ENCODE measurements at regions not wholly inside any gene's neighbourhood (a gene's known extent, or its start where the extent isn't known, plus 50 kb on each side); places are given as distances from the start of the nearest gene placed in this dataset.
"Not testable (repeated sequence)": the region's sequence is repeated elsewhere in the genome, so short reads cannot be mapped to it uniquely, and the experiment has no call there.

GRCh38 chr22:23437779-23438178 is 142.3 kb downstream of the IGLL1 start:
- DNase-seq (ENCODE audit: low spot score) = no peak

DNA sequence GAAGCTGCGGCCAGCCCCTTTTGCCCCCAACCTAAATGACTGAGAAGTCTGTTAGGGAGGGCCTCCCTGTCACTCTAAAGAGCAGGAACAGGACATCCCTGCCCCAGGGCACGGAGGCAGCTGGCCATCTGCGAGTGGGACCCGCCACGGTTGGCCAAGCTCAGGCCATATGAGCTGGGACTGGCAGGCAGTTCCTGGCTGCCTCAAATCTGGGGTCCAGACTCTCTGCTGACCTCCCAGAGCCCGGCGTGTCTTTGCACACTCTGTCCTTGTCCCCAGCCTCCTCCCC is 143.0 kb downstream of the IGLL1 start:
- not testable (repeated sequence) for DNase-seq (ENCODE audit: low spot score)

GRCh38 chr22:23436354-23437106 is 143.6 kb downstream of the IGLL1 start:
- DNase-seq (ENCODE audit: low spot score) = not testable (repeated sequence)

DNA sequence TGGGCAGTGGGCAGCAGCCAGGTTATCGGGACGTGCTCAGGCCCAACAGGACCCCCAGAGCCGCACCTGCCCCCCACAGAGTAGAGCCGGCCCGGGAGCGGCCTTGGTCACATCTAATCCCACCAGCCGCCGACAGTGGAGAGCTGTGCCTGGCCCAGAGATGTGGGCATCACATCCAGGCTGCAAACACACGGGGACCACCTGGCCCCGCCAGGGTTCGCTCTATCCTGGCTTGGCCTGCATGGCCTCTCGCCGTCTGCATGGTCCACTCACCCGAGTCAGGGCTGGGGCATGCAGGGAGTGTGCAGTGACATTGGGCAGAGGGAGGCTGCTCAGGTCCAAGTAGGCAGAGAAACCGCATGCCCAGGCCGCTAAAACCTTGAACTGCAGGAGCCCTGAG is 144.9 kb downstream of the IGLL1 start:
- not testable (repeated sequence) for DNase-seq (ENCODE audit: low spot score)

DNA sequence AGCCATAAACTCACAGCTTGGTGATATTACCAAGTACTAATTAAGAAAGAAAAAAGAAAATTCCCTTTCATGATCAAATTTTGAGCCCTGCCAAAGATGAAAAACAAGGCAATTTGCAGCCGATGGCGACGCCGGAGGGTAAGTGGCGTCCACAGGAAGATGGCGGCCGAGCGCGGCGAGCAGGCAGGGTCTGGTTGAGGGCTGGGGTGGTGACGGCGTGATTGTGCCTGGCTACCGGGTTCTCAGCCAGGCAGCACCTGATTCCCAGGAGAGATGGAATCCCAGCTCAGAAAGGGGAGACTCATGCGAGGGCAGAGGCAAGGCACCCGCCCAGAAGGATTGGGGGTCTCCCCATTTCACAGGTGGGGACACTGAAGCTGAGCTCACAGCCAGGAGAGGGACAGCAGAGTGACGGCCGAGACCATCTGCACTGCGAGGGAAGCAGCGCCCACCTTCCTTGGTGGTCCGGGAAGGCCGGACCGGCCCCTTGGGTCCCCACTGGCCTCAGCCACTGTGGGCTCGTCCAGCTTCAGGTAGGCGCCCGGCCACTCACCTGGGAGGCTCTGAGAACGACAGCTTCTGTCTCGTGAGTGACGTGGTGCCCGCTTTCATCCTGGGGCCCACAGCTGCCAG is 145.8 kb downstream of the IGLL1 start:
- not testable (repeated sequence) for DNase-seq (ENCODE audit: low spot score)

GRCh38 chr22:23433127-23434005 is 146.7 kb downstream of the IGLL1 start:
- peak; percentile 38 for DNase-seq (ENCODE audit: low spot score)

DNA sequence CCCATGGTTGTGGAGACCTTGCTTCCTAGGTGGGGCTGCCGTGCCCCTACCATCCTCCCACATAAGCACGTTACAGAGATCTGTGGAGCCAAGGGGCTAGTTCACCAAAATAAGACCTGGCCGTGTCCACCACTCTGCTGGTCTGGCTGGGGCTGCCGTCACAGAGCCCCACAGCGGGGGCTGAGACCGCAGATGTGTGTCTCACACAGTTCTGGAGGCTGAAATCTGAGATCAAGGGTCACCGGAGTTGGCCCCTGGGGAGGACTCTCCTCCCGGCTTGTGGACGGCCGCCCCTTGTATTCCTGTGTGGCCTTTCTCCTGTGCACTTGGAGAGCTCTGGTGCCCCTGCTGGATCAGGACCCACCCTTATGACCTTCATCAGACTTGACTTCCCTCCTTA is 147.4 kb downstream of the IGLL1 start:
- not testable (repeated sequence) for DNase-seq (ENCODE audit: low spot score)

DNA sequence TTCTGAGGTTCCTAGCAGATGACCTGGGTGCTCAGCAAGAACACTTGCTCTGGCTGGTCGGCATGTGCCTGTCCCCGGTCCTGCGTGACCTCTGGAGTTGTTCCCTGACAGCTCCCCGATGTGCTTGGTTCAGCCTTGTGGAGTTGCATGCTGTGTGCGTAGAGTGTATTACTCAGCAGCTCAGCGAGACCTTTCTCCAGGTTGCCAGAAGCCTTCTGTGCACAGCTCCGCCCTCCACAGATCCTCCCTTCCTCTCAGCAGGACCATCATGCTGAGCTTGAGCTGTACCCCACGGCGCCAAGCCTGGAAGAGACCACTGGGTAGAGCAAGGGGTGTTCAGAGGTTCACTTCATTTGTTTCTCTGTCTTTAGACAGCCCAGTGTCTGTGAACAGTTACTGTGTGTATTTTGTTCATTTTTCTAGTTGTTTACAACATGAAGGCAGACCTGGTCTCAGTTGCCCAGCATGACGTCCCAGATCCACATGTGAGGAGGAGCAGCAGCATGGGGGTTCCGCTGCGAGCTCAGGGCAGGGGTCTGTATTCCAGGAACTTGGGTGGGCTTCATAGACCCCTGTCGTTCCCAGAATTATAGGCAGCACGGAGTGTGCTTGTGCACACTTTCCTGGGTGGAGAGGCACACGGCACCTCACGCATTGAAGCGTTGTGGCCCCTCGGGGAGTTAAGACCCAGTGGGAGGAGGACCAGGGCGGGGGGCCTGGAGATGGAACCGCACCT is 148.6 kb downstream of the IGLL1 start:
- DNase-seq (ENCODE audit: low spot score) = peak; percentile 17

DNA sequence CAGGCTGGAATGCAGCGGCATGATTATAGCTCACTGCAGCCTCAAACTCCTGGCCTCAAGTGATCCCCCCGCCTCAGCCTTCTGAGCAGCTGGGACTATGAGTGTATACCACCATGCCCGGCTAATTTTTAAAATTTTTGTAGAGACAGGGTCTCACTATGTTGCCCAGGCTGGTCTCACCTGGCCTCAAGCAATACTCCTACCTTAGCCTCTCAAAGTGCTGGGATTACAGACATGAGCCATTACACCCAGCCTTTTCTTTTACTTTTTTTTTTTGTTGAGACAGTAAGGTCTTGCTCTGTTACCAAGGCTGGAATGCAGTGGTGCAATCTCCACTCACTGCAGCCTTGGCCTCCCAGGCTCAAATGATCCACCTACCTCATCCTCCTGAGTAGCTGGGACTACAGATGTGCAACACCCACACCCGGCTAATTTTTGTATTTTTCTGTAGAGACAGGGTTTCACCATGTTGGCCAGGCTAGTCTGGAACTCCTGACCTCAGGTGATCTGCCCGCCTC is 155.5 kb downstream of the IGLL1 start:
- DNase-seq (ENCODE audit: low spot score) = not testable (repeated sequence)

DNA sequence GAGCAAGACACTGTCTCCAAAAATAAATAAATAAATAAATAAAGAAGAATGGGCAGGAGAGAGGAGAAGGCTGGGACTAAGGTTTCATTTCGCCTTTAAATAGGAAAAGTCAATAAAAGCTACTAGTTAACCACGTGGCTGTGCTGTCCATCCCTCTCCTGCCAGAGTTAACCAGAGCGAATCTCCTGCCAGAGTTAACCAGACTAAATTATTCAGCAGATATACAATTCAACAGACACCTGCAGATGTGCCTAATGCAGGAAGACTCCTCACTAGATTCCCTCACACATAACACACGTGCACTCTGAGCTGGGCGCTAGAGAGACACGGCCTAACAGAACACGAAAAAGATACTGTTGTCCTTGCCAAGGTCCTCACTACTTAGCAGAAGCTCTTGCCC is 156.1 kb downstream of the IGLL1 start:
- DNase-seq (ENCODE audit: low spot score) = no peak

DNA sequence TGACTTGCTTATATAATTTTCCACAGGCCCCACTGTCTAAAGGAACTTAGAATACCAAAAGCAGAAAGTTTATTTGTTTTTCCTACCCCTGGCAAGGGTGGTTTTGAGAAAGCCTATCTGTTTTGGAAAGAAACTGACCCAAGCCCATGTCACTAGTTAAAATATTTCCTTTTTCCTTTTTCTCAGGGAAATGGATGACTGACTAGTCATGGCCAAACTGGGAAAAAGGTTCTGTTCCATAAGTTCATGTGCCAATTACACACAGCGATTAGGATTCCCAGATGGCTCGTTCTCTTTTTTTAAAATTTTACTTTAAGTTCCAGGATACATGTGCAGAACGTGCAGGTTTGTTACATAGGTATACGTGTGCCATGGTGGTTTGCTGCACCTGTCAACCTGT is 157.8 kb downstream of the IGLL1 start:
- DNase-seq (ENCODE audit: low spot score) = not testable (repeated sequence)

- DNase-seq (ENCODE audit: low spot score) = not testable (repeated sequence)
Measured at GRCh38 chr22:23421300-23421699, 158.8 kb downstream of the IGLL1 start.

GRCh38 chr22:23419931-23420330 is 160.2 kb downstream of the IGLL1 start:
- no peak for DNase-seq (ENCODE audit: low spot score)

- no peak for DNase-seq (ENCODE audit: low spot score)
Measured at GRCh38 chr22:23419171-23419570, 160.9 kb downstream of the IGLL1 start.

- DNase-seq (ENCODE audit: low spot score) = peak; percentile 23
Measured at GRCh38 chr22:23418159-23418788, 161.8 kb downstream of the IGLL1 start.

DNA sequence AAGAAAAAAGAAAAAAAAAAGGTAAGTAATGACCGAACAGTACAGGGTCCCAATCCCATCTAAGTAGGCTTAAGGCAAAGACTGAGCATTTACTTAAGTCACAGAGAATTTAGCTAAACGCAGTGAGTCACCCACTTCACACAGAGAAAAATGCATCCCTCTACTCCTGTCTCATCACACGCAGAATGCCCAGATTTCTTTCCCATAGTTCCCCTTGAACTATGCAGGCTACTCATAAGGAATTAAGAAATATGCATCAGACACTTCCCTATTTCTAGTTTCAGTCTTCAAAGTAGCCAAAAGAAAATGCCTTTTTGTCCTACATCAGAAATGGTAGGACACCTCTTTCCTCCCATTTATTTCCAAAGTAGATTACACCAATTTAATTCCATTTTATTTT is 162.8 kb downstream of the IGLL1 start:
- peak; percentile 79 for DNase-seq (ENCODE audit: low spot score)

DNA sequence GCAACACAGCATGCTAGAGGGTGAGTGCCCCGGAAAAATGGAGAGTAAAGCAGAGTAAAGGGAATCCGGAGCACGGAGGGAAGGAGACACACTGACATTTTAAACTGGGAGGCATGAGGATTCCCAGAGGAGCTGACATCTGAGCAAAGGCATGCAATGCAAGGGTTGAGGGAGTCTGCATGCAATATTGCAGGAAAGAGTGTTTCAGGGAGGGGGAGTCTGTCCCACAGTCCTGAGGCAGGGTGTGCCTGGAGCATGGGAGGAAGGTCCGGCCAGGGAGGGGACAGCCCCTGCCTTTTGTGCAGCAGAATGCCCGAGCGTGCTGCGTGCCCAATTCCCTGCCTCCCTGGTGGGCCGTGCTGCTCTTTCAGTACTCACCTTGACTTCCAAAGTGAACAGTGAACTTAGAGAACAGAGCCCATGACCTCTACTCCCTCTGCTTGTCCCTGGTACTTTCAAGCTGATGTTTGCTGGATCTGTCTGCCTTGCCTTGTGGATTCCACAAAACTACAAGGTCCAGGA is 163.9 kb downstream of the IGLL1 start:
- not testable (repeated sequence) for DNase-seq (ENCODE audit: low spot score)

GRCh38 chr22:23415490-23415851 is 164.6 kb downstream of the IGLL1 start:
- no peak for DNase-seq (ENCODE audit: low spot score)

DNA sequence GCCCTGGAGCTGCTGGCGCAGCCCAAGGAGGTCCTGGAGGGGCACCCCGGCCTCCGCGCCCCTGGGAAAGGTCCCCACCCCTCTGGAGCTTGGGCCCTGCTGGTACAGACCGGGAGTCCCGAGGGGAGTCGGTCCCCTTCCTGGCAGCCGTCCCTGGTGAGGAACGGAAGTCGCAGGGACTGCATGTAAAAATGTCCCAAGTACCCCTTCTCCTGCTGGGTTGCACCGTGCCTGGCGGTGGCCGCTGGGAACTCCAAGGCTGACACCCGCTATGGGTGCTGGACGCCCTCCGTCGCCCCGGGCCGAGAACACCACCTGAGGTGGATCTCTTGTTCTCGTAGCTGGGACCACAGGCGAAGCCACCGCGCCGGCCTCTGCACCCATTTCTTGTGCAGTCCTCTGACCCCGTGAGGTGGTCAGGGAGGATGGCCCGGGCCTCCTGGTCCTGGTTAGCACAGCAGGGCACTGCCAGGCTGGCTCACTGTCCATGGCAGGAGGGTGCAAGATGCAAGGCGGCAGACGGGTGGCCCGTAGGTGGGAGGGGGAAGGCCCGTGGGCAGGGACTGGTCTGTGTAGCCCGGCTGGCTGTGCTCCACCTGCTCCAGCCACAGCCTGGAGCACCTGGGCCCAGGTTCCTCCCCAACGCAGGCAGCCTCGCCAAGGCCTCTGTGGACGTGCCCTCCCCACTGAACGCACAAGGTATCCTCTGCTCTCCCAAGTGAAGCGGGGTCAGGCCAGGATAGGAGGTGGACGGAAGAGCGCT is 165.2 kb downstream of the IGLL1 start:
- DNase-seq (ENCODE audit: low spot score) = no peak

- no peak for DNase-seq (ENCODE audit: low spot score)
Measured at GRCh38 chr22:23411739-23412138, 168.4 kb downstream of the IGLL1 start.

All from umbilical cord (tissue), 1 donor.